HG03432 (cell line): ENCODE measurements at regions not wholly inside any gene's neighbourhood (a gene's known extent, or its start where the extent isn't known, plus 50 kb on each side); places are given as distances from the start of the nearest gene placed in this dataset.

Experiments used
- ATAC-seq: cut with Tn5 transposase; IDR thresholded peaks from one replicate; pipeline ENCODE4 v1.9.1; 2021; ENCODE audit warnings: mild to moderate bottlenecking, moderate library complexity; ENCODE audit not compliant: unreplicated experiment

GRCh38 chr6:14187406-14187805, 69.8 kb downstream of the CD83 start:
- no peak for ATAC-seq

GRCh38 chr6:14189074-14189473, 71.5 kb downstream of the CD83 start:
- ATAC-seq: no peak

- no peak for ATAC-seq
These were observed 72.8 kb downstream of the CD83 start for GRCh38 chr6:14190191-14190928.

GRCh38 chr6:14190929-14191224, 73.3 kb downstream of the CD83 start:
- ATAC-seq: no peak

GRCh38 chr6:14191761-14192160, 74.2 kb downstream of the CD83 start:
- no peak for ATAC-seq

- no peak for ATAC-seq
These were observed 74.7 kb downstream of the CD83 start for GRCh38 chr6:14192216-14192788.

- ATAC-seq: no peak
These were observed 76.0 kb downstream of the CD83 start for GRCh38 chr6:14193524-14193923.

- ATAC-seq: no peak
These were observed 76.9 kb downstream of the CD83 start for GRCh38 chr6:14194483-14194882.

GRCh38 chr6:14194976-14195375, 77.4 kb downstream of the CD83 start:
- ATAC-seq: no peak

- ATAC-seq: no peak
These were observed 78.5 kb downstream of the CD83 start for GRCh38 chr6:14196026-14196425.

- ATAC-seq: no peak
These were observed 79.5 kb downstream of the CD83 start for GRCh38 chr6:14197118-14197517.

- ATAC-seq: no peak
These were observed 82.5 kb downstream of the CD83 start for GRCh38 chr6:14200047-14200446.

- ATAC-seq: no peak
These were observed 85.4 kb downstream of the CD83 start for GRCh38 chr6:14202947-14203346.

- ATAC-seq: no peak
These were observed 88.8 kb downstream of the CD83 start for GRCh38 chr6:14206391-14206790.

- no peak for ATAC-seq
These were observed 89.9 kb downstream of the CD83 start for GRCh38 chr6:14207448-14207847.

GRCh38 chr6:14209000-14209399, 91.4 kb downstream of the CD83 start:
- ATAC-seq: no peak

GRCh38 chr6:14210077-14210476, 92.5 kb downstream of the CD83 start:
- no peak for ATAC-seq

- peak; percentile 94 for ATAC-seq
These were observed 93.3 kb downstream of the CD83 start for GRCh38 chr6:14210663-14211561.

- no peak for ATAC-seq
These were observed 94.0 kb downstream of the CD83 start for GRCh38 chr6:14211562-14211942.

GRCh38 chr6:14212020-14212419, 94.4 kb downstream of the CD83 start:
- ATAC-seq: no peak

- ATAC-seq: no peak
These were observed 95.1 kb downstream of the CD83 start for GRCh38 chr6:14212632-14213031.
